ENCODE measurements at regions not wholly inside any gene's neighbourhood (a gene's known extent, or its start where the extent isn't known, plus 50 kb on each side); places are given as distances from the start of the nearest gene placed in this dataset.

DNA sequence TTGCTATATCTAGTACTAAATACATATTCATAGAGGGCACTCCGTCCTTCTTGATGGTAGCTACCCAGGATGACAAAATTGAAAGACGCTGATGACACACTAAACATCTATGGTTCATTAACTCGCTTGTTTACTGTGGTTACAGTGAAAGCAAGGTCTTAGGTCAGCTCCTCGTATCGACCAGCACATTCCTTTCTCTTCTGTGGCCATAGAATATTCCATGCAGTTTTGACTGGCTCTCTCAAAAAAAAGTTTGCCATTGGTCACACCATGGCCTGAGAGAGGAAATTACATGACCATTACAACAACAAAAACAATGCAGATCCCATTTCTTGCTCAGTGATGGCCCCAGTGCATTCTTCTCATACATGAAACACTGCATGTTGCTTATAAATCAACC, 411.4 kb upstream of the SOX5 start (continued):
- TF ChIP-seq, protein P1, sequence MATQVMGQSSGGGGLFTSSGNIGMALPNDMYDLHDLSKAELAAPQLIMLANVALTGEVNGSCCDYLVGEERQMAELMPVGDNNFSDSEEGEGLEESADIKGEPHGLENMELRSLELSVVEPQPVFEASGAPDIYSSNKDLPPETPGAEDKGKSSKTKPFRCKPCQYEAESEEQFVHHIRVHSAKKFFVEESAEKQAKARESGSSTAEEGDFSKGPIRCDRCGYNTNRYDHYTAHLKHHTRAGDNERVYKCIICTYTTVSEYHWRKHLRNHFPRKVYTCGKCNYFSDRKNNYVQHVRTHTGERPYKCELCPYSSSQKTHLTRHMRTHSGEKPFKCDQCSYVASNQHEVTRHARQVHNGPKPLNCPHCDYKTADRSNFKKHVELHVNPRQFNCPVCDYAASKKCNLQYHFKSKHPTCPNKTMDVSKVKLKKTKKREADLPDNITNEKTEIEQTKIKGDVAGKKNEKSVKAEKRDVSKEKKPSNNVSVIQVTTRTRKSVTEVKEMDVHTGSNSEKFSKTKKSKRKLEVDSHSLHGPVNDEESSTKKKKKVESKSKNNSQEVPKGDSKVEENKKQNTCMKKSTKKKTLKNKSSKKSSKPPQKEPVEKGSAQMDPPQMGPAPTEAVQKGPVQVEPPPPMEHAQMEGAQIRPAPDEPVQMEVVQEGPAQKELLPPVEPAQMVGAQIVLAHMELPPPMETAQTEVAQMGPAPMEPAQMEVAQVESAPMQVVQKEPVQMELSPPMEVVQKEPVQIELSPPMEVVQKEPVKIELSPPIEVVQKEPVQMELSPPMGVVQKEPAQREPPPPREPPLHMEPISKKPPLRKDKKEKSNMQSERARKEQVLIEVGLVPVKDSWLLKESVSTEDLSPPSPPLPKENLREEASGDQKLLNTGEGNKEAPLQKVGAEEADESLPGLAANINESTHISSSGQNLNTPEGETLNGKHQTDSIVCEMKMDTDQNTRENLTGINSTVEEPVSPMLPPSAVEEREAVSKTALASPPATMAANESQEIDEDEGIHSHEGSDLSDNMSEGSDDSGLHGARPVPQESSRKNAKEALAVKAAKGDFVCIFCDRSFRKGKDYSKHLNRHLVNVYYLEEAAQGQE (IDR thresholded peaks at IDR 0.05; ENCODE audit: borderline replicate concordance in 1 of 2, low read depth in 1 of 2, low read length in 2 of 2): no peak
- TF ChIP-seq MLLT10 (CRISPR knock-in tag; IDR thresholded peaks at IDR 0.05) (no peak), JARID2 (CRISPR knock-in tag; IDR thresholded peaks at IDR 0.05; ENCODE audit: insufficient replicate concordance) (no peak), MAF1 (CRISPR knock-in tag; IDR thresholded peaks at IDR 0.05; ENCODE audit: borderline replicate concordance) (no peak), PRPF4 (IDR thresholded peaks at IDR 0.05; ENCODE audit: low read depth, low read length, poor library complexity, severe bottlenecking) (no peak), ASH2L (IDR thresholded peaks at IDR 0.05; ENCODE audit: insufficient read length, low read depth, low read length) (no peak), RXRB (CRISPR knock-in tag; IDR thresholded peaks at IDR 0.05; ENCODE audit: borderline replicate concordance) (peak; percentile 53), CBX5 (CRISPR knock-in tag; IDR thresholded peaks at IDR 0.05; ENCODE audit: borderline replicate concordance) (no peak), PPARG (CRISPR knock-in tag; conservative IDR thresholded peaks at IDR 0.05) (peak; percentile 61; the same call in 1 of the 2 replicates), ZNF547 (CRISPR knock-in tag; IDR thresholded peaks at IDR 0.05) (no peak), NR2F1 (CRISPR knock-in tag; IDR thresholded peaks at IDR 0.05) (peak; percentile 88 to 98), ZC3H4 (CRISPR knock-in tag; IDR thresholded peaks at IDR 0.05; ENCODE audit: borderline replicate concordance) (no peak), ZNF709 (CRISPR knock-in tag; IDR thresholded peaks at IDR 0.05) (no peak), ZBTB7A (CRISPR knock-in tag; IDR thresholded peaks at IDR 0.05) (no peak), EED (CRISPR knock-in tag; IDR thresholded peaks at IDR 0.05) (no peak), ZNF121 (CRISPR knock-in tag; IDR thresholded peaks at IDR 0.05) (no peak)
- TF ChIP-seq, protein P2, sequence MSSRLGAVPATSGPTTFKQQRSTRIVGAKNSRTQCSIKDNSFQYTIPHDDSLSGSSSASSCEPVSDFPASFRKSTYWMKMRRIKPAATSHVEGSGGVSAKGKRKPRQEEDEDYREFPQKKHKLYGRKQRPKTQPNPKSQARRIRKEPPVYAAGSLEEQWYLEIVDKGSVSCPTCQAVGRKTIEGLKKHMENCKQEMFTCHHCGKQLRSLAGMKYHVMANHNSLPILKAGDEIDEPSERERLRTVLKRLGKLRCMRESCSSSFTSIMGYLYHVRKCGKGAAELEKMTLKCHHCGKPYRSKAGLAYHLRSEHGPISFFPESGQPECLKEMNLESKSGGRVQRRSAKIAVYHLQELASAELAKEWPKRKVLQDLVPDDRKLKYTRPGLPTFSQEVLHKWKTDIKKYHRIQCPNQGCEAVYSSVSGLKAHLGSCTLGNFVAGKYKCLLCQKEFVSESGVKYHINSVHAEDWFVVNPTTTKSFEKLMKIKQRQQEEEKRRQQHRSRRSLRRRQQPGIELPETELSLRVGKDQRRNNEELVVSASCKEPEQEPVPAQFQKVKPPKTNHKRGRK (CRISPR knock-in tag; IDR thresholded peaks at IDR 0.05): no peak
- TF ChIP-seq, protein P3, sequence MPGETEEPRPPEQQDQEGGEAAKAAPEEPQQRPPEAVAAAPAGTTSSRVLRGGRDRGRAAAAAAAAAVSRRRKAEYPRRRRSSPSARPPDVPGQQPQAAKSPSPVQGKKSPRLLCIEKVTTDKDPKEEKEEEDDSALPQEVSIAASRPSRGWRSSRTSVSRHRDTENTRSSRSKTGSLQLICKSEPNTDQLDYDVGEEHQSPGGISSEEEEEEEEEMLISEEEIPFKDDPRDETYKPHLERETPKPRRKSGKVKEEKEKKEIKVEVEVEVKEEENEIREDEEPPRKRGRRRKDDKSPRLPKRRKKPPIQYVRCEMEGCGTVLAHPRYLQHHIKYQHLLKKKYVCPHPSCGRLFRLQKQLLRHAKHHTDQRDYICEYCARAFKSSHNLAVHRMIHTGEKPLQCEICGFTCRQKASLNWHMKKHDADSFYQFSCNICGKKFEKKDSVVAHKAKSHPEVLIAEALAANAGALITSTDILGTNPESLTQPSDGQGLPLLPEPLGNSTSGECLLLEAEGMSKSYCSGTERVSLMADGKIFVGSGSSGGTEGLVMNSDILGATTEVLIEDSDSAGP (CRISPR knock-in tag; IDR thresholded peaks at IDR 0.05; ENCODE audit: borderline replicate concordance): no peak
- TF ChIP-seq, protein P4, sequence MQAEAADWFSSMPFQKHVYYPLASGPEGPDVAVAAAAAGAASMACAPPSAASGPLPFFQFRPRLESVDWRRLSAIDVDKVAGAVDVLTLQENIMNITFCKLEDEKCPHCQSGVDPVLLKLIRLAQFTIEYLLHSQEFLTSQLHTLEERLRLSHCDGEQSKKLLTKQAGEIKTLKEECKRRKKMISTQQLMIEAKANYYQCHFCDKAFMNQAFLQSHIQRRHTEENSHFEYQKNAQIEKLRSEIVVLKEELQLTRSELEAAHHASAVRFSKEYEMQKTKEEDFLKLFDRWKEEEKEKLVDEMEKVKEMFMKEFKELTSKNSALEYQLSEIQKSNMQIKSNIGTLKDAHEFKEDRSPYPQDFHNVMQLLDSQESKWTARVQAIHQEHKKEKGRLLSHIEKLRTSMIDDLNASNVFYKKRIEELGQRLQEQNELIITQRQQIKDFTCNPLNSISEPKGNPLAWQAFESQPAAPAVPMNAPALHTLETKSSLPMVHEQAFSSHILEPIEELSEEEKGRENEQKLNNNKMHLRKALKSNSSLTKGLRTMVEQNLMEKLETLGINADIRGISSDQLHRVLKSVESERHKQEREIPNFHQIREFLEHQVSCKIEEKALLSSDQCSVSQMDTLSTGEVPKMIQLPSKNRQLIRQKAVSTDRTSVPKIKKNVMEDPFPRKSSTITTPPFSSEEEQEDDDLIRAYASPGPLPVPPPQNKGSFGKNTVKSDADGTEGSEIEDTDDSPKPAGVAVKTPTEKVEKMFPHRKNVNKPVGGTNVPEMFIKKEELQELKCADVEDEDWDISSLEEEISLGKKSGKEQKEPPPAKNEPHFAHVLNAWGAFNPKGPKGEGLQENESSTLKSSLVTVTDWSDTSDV (CRISPR knock-in tag; IDR thresholded peaks at IDR 0.05): no peak

All from HepG2 (cell line).